HG02840 (cell line): ENCODE measurements at regions not wholly inside any gene's neighbourhood (a gene's known extent, or its start where the extent isn't known, plus 50 kb on each side); places are given as distances from the start of the nearest gene placed in this dataset.
"Not testable (repeated sequence)": the region's sequence is repeated elsewhere in the genome, so short reads cannot be mapped to it uniquely, and the experiment has no call there.

ENCODE experiments used
- ATAC-seq: cut with Tn5 transposase; IDR thresholded peaks from one replicate; pipeline ENCODE4 v1.9.1; 2021; ENCODE audit warnings: mild to moderate bottlenecking, moderate library complexity, moderate number of reproducible peaks; ENCODE audit not compliant: unreplicated experiment, low FRiP score

DNA sequence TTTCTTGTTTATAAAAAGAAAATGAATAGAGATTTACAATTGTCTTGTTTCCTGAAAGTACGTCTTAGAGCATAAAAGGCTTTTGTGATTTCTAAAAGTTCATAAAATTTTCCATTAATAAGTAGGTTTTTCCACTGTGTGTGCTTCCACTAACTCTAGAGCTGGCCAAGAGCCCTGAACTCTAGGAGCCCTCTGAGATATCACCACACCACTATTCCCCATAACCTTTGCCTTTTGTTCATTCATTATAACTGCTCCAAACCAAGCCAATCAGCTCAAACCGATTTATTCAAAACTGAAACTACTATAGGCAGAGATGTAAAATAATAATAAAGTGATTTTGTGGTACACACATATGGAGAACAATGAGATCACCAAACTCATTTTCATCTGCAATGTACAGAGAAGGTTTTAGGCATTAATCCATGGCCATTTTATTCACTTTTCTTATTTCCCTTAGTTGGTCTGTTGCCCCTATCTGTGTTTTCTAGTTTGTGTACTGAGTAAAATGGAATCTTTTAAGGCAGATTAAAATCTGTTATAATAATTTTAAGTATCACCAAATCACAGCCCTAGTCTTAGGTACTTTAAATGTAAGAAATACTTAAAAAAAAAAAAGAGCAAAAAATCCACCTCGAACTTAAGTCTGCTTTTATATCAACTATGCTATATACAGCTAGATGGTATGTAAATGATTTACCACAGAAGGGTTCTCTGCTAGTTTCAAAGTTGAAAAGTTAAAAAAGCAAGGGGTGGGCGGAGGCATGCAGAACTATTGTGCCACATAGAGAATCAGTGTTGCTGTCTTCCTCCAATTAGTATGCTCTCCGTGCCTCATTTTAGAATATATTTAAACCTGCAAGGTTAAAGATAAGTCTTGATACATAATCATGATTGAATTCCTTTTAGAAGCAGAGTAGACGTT lies 311.3 kb downstream of the KLF12 start:
- ATAC-seq: no peak

DNA sequence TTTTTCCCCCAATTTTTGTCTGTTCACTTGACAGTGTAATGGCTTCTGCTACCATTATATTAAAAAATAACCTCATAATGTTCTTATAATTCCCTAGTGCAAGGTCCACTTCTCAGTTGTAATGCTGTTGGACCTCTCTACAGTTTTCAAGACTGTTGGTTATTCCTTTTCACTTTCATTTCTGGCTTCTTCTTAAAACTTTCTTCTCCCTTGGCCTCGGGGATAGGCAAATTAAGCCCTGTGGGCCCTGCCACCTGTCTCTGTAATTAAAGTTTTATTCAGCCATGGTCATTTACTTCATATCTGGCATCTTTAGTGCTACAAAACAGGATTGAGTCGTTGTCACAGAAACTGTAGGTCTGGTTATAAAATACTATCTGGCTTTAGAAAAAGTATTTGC lies 313.5 kb downstream of the KLF12 start:
- ATAC-seq: no peak

DNA sequence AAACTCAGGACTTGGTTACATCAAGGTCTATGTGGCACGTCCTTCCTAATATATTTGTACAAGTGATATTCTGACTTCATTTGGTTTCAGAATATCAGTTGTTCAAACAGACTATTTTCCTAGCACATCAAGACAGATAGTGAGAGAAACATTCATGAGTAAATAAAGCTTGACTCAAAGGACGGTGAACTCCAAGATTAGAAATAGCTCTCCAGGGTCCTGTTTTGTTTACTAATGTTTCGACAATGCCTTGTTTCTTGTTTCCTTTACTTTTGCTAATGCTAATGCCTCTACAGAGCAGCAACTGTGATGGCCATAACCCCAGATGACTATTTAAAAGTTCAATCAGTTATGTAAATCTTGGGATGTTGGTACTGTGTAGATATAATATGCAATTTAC lies 313.9 kb downstream of the KLF12 start:
- no peak for ATAC-seq

DNA sequence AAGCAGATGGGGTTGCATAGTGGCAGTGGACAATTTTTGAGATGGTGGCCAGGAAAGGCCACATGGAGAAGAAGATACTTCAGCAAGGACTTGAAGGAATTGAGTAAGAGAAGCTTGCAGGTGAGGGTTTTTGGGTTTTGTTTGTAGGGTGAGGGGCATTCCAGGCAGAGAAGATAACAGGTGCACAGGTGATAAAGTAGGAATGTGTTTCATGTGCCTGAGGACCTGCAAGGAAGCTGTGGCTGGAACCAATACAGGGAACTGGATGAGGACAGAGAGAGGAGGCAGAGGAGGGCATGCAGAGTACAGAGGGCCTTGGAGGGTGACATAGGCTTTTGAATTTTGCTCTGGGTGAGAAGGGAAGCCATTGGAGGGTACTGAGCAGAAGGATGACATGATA lies 314.5 kb downstream of the KLF12 start:
- ATAC-seq: no peak

DNA sequence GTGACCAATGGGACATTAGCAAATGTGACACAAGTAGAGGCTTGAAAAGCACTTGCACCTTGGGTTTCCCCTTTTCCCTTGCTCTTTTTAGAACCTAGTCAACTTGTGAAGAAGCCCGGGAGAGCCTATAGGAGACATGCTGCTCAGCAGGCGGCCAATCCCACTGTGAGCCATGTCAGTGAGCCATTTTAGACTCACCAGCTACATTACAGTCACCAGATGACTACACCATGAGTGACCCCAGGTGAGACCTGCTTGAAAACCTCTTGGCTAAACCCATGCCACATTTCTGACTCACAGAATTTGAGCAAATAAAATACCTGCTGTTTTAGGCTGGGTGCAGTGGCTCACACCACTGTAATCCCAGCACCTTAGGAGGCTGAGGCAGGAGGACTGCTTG lies 317.5 kb downstream of the KLF12 start:
- no peak for ATAC-seq

DNA sequence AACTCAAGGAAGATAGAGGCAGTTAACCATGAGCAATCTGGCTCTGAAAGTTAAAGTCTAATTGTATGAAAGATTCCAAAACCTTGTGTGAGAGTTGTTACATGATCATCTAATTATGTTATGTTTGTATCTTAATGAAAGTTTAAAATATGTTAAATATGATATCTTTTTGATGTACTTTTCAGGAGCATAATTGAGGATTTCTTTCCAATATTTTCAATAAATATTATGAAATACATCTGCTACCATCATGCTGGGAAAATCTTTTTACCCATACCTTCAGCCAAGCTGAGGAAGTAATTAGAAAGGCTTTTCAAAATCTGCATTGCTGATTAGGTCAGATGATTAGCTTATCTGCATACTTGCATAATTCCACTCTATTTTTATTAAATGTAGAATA lies 318.4 kb downstream of the KLF12 start:
- ATAC-seq: no peak

DNA sequence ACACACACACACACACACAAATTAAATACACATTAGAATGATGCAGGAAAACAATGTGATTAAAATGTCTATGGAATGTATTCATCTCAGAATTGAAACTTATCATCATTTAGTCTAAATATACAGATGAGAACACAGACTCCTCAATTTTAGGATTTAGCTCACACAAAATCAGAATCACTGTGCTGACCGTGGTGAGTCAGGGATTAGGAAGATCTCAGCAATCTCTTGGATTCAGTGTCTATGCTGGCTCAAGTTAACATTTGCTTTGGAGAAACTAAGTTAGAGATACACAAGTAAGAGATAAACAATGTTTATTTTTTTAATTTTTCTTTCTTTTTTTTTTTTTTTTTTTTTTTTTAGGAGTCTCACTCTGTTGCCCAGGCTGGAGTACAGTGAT lies 323.6 kb downstream of the KLF12 start:
- no peak for ATAC-seq

DNA sequence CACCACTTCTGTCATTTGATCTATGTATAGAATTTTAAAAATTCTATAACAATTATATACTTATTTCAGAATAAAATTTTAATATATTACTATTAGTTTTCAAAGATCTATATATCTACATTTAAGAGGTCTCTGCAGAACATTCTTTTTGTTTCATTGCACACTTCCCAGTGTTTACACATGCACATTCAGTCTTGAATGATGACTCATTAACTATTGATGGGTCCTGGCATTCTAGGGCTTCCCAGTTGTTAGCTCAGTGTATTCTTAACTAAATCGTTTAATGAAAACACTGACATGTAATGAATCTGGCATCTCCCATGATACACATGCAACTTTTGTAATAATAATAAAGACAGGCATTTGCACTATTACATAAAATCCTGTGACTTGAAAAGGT lies 324.6 kb downstream of the KLF12 start:
- ATAC-seq: no peak

DNA sequence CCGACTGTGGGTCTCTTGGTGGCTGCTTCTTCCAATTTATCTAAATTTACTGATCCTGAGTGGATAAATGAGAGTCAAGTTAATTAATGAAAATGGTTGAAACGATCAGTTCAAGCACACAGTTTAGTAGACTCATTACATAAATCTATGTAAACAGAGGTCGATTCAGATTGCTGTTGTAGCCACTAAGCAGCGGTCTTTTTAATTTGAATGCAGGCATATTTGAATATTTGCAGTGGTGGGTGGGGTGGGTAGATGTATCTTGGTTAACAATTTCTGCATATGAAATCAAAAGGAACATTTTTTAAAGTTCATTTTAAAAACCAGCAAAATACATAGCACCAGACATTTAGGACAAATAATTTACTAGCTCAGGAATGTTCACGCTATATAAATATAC lies 325.9 kb downstream of the KLF12 start:
- no peak for ATAC-seq

DNA sequence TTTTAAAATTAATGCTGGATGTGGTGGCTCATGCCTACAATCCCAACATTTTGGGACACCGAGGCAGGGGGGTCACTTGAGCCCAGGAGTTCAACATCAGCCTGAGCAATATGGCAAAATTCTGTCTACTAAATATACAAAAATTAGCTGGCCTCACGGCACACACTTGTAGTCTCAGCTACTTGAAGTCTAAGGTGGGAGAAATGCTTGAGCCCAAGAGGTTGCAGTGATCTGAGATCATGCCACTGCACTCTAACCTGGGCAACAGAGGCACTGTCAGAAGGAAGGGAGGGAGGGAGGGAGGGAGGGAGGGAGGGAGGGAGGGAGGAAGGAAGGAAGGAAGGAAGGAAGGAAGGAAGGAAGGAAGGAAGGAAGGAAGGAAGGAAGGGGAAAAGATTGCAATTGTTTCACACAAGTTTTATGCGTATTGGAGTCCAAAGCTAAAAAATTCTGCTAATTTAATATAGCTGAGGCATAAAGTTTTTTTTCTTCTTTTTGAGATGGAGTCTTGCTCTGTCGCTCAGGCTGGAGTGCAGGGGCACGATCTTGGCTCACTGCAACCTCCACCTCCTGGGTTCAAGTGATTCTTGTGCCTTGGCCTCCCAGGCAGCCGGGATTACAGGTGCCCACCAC lies 328.8 kb downstream of the KLF12 start:
- ATAC-seq: not testable (repeated sequence)

DNA sequence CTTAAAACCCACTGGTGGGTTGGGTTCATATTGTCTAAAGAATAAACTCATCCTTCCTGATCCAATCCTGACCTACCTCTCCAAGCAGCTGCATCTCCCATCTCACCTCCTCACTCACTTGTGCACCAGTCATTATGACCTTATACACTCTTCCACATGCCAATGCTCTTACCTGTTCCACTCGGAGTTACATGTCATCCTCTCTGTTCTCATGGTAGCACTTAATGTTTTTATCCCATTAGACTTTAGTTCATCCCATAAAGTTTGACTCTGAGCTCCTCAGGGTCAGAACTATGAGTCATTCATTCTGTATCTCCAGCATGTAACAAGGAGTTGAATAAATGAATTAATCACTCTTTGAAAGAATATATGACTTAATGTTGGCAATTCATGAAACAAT lies 330.2 kb downstream of the KLF12 start:
- no peak for ATAC-seq

DNA sequence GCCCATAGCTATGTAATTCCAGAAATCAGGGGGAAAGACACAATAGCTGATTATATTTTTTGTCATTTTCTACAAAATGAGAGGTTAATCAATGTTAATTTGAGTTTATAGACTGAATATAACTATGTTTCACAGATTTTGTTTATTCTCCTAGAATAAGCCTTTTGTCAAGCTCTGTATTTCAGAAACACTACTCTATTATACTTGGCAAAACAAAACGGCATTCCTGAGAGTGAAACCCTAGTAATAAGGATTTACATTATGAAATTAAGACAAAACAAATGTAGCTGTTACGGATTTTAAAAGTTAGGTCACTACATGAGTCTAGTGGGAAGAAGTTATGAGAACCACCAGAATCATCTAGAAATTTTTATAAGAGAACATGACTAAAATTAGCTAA lies 334.2 kb downstream of the KLF12 start:
- no peak for ATAC-seq

DNA sequence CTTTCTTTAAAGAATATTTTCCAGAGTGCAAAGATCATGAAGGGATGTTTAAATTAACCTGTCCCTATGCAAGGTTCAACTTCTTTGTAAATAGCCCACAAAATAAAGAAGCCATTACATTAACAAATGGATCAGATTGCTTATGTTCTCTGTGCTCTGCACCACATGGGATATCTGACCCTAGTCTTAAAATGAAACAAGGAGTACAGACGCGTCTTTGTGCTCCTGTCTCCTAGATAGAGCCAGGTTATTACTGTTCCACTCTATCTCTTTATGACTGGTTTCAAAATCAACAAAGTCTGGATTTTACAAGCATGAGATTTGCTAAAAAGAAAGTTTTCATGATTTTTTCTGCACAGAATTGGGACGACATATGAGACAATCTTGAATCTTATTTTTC lies 339.4 kb downstream of the KLF12 start:
- ATAC-seq: no peak

DNA sequence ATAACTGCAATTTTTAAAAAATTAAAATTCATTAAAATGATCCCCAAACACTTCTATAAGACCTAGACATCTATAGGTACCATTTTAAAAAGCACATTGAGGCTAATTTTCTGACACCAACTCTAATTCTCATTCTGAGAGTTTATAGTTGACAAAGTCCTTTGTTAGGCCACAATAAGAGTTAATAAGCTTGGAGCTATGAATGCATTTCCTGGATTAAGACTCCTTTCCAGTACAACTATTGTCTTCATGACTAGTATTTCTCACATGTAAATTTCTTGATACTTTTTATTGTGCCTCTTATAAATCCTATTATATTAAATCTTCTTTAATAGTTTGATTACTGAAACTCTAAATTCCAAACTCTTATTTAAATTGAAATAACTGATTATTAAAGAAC lies 340.8 kb downstream of the KLF12 start:
- ATAC-seq: no peak

DNA sequence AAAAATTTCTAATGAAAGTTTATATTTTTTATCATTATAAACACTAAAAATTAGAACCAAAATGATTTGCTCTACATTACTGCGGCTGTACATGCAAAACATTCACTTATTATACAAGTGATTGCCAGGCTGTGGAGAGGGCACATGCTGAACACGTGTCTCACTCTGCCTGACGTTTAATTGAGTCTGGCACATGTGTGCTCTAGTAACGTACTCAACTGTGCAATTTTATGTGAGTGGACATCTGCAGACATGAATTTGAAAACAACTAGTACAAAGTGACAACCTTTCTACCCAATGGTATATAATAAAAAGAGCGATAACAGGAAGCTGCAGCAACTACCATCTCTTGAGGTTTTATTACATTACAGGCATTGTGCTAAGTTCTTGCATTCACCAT lies 341.4 kb downstream of the KLF12 start:
- no peak for ATAC-seq

DNA sequence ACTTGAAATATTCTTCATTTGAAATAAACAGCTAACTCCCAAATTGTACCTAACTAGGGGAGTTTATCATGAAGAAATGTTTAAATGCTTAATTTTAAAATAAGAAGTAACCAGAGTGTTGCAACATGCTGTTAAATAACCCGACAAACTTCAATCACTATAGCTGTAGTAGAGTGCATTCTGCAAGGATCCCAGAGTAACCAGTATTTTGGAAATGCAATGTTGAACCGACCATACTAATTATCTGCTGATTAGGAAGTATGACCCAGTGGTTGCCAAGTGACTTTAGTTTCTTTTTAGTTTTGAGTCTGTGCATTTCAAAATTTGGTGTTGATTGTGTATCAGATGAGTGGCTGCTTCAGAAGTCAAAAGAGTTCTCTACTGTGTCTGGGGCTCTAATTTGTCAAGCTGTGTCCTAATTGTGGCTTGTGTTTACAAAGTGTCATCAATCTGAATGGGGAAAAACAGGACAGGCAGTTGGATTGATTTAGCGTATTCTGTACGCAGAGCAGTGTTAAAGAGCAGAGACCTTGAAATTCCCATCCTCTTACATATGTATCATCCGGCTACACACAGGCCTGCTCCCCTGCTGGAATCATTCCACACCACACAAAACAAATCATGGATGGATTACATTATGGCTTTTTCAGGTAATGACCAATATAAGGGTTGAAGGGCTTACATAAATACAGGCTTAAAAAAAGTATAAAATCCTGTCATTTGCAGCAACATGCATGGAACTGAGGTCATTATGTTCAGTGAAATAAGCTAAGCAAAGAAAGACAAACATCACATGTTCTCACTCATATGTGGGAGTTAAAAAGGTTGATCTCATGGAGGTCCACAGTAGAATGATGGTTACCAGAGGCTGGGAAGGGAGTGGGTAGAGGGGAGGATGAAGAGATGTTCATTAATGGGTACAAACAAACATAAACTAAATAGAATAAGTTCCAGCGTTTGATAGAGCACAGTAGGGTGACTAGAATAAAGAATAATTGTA lies 351.5 kb downstream of the KLF12 start:
- ATAC-seq: no peak

DNA sequence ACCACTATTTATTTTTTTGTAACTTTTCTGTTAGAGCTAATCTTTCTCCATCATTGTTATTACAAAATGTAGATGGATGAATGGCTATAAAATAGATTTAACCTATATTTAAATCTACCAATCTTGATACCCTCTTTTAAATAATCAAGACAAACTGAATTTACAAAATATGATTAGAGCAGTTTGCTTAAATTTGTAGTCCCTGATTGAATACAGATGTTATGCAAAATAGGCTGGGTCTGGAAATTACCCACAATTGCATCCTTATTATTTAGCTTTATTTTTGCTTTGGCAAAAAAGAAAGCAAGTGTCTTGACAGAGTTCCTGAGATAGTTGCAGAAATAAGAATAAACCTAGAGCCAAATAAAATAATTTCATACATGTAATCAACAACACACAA lies 352.8 kb downstream of the KLF12 start:
- ATAC-seq: no peak

DNA sequence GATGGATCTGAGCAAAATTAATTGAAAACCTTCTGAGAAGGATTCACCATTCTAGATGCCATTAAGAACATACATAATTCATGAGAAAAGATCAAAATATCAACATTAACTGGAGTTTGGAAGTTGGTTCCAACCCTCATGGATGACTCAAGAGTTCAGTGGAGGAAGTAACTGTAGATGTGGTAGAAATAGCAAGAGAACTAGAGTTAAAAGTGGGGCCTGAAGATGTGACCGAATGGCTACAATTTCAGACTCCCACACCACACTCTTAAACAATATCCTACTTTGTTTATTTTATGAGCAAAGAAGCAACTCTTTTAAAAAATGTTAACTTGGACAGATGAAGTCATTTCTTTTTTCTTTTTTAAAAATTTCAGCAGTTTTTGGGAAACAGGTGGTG lies 354.3 kb downstream of the KLF12 start:
- no peak for ATAC-seq

DNA sequence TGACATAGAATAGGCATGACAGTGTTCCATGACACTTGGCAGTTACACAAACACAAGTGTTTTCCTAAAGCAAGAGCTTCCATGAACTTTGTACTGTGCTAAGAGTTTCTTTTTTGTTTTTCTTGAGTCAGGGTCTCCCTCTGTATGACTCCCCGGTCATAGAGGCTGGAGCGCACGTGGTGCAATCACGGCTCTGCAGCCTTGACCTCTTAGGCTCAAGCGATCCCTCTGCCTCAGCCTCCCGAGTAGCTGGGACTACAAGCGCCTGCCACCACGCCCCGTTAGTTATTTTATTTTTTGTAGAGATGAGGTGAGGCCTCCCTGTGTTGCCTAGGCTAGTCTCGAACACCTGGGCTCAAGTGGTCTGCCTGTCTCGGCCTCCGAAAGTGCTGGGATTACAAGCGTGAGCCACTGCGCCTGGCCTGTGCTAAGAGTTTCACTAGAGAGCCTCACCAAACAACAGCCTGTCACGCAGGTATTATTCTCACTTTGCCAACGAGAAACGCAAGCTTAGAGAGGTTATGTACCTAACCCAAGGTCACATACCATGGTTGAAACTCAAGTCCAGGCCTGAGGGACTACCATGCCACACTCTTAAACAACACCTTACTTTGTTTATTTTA lies 355.9 kb downstream of the KLF12 start:
- ATAC-seq: no peak

DNA sequence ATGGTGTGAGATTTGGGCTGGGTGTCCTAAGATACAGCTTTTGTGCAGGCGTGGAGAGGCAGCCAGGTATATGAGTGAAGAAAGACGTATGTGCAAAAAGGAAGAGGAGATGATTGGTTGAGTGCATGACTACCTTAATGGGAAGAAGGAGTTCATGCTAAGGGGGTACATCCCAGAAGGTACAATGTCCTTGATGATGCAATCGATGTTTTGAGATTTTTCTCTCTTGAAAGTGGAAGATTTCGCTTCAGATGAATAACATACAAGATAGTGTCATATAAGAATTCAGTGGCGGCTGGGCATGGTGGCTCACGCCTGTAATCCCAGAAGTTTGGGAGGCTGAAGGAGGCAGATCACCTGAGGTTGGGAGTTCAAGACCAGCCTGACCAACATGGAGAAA lies 357.1 kb downstream of the KLF12 start:
- ATAC-seq: no peak
